ENCODE measurements at regions not wholly inside any gene's neighbourhood (a gene's known extent, or its start where the extent isn't known, plus 50 kb on each side); places are given as distances from the start of the nearest gene placed in this dataset.

GRCh38 chr2:145007960-145008263 is 488.0 kb upstream of the ZEB2 start:
- TF ChIP-seq CTCF (conservative IDR thresholded peaks at IDR 0.05; ENCODE audit: low read depth in 2 of 2) (no peak), EZH2phosphoT487 (IDR thresholded peaks at IDR 0.05; ENCODE audit: unreplicated experiment) (no peak), CREB1 (CRISPR knock-in tag; IDR thresholded peaks at IDR 0.05; ENCODE audit: low read depth) (no peak), EZH2 (IDR thresholded peaks at IDR 0.05; ENCODE audit: low read depth, unreplicated experiment) (no peak), ZNF462 (CRISPR knock-in tag; IDR thresholded peaks at IDR 0.05) (no peak), POLR2AphosphoS5 (IDR thresholded peaks at IDR 0.05; ENCODE audit: low read depth) (no peak), REST (IDR thresholded peaks at IDR 0.05; ENCODE audit: unreplicated experiment) (no peak)

Measured in GM23338 (cell line).